NB4 (cell line): ENCODE measurements at regions not wholly inside any gene's neighbourhood (a gene's known extent, or its start where the extent isn't known, plus 50 kb on each side); places are given as distances from the start of the nearest gene placed in this dataset.

Source experiments
- MYC ChIP-seq: IDR thresholded peaks from 2 replicates; pipeline ENCODE4 v1.6.1; 2011; ENCODE audit warnings: low read depth, low read length
- POLR2A ChIP-seq: IDR thresholded peaks from 2 replicates; pipeline ENCODE4 v1.6.1; 2011; ENCODE audit warnings: mild to moderate bottlenecking; ENCODE audit not compliant: insufficient read length; ENCODE audit errors: extremely low read depth
- TF ChIP-seq, protein P1 (sequence below): IDR thresholded peaks from one replicate; pipeline ENCODE4 v1.5.1; 2012; ENCODE audit warnings: low read depth, low read length
- TF ChIP-seq, protein P2 (sequence below): IDR thresholded peaks from 2 replicates; pipeline ENCODE4 v1.6.1; 2011; ENCODE audit warnings: low read depth, low read length

DNA sequence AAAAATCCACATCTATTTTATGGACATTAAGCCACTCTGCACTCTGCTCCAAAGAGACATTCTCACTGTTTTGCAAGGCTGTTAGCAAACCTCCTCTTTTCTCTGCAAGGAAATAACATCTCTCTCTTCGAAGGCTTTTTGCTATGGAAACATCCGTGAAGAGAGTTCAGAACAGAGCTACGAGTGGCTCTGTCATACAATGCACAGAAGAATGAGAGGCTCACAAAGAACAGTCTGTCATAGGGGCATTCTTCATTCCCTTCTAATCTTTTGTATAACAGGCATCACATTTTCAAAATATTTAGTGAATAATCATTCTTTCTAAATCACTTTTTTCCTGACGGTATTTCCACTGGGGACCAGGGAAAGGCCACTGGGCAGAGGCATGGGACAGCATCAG is 346.1 kb downstream of the IRS2 start:
- TF ChIP-seq POLR2A (no peak), MYC (no peak)
- TF ChIP-seq, protein P1, sequence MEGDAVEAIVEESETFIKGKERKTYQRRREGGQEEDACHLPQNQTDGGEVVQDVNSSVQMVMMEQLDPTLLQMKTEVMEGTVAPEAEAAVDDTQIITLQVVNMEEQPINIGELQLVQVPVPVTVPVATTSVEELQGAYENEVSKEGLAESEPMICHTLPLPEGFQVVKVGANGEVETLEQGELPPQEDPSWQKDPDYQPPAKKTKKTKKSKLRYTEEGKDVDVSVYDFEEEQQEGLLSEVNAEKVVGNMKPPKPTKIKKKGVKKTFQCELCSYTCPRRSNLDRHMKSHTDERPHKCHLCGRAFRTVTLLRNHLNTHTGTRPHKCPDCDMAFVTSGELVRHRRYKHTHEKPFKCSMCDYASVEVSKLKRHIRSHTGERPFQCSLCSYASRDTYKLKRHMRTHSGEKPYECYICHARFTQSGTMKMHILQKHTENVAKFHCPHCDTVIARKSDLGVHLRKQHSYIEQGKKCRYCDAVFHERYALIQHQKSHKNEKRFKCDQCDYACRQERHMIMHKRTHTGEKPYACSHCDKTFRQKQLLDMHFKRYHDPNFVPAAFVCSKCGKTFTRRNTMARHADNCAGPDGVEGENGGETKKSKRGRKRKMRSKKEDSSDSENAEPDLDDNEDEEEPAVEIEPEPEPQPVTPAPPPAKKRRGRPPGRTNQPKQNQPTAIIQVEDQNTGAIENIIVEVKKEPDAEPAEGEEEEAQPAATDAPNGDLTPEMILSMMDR = no peak
- TF ChIP-seq, protein P2, sequence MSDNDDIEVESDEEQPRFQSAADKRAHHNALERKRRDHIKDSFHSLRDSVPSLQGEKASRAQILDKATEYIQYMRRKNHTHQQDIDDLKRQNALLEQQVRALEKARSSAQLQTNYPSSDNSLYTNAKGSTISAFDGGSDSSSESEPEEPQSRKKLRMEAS = no peak
